Vagina (tissue), 2 donors: ENCODE measurements at regions not wholly inside any gene's neighbourhood (a gene's known extent, or its start where the extent isn't known, plus 50 kb on each side); places are given as distances from the start of the nearest gene placed in this dataset.

Experiments used
- CTCF ChIP-seq, 3 experiments: fragments of 450-650 bp in 2 of 3; fragments of 200-600 bp in 1 of 3; sonication (generic) in 1 of 3; IDR thresholded peaks; one replicate each; pipeline ENCODE4 v1.5.1; 2017 to 2019; ENCODE audit warnings: antibody characterized with exemption in 3 of 3, mild to moderate bottlenecking in 2 of 3, moderate library complexity in 2 of 3
- POLR2A ChIP-seq, 2 donors: fragments of 450-650 bp; IDR thresholded peaks; one replicate each; pipeline ENCODE4 v1.6.1; 2017; ENCODE audit warnings: antibody characterized with exemption in 2 of 2, mild to moderate bottlenecking in 2 of 2, moderate library complexity in 2 of 2
- POLR2AphosphoS5 ChIP-seq, 2 donors: sonication (generic); formaldehyde crosslinking; IDR thresholded peaks; one replicate each; pipeline ENCODE4 v1.9.0; 2017; ENCODE audit warnings: antibody characterized with exemption in 2 of 2, mild to moderate bottlenecking in 2 of 2, low read depth in 1 of 2; ENCODE audit not compliant: insufficient read depth in 1 of 2

GRCh38 chr18:57223144-57223870 is 76.4 kb downstream of the BOD1L2 start:
- no peak for TF ChIP-seq CTCF (IDR thresholded peaks at IDR 0.05)
- TF ChIP-seq POLR2AphosphoS5 (IDR thresholded peaks at IDR 0.05; ENCODE audit: insufficient read depth in 1 of 2, low read depth in 1 of 2): no peak
- no peak for TF ChIP-seq POLR2A (IDR thresholded peaks at IDR 0.05)
